SU-DHL-6 (cell line): ENCODE measurements at regions not wholly inside any gene's neighbourhood (a gene's known extent, or its start where the extent isn't known, plus 50 kb on each side); places are given as distances from the start of the nearest gene placed in this dataset.

Source experiments
- EZH2phosphoT487 ChIP-seq: fragments of 200-600 bp; sonication (generic), shearing (Covaris generic); conservative IDR thresholded peaks from 2 replicates; pipeline ENCODE4 v1.6.1; 2018; ENCODE audit warnings: mild to moderate bottlenecking, antibody characterized with exemption, low read length, moderate library complexity, mixed read lengths
- TF ChIP-seq, protein P1 (sequence below): fragments of 200-600 bp; sonication (generic); IDR thresholded peaks from one replicate; pipeline ENCODE4 v1.5.1; 2017; ENCODE audit warnings: antibody characterized with exemption, mild to moderate bottlenecking, low read length, moderate library complexity; ENCODE audit not compliant: insufficient read depth, poor library complexity, severe bottlenecking

DNA sequence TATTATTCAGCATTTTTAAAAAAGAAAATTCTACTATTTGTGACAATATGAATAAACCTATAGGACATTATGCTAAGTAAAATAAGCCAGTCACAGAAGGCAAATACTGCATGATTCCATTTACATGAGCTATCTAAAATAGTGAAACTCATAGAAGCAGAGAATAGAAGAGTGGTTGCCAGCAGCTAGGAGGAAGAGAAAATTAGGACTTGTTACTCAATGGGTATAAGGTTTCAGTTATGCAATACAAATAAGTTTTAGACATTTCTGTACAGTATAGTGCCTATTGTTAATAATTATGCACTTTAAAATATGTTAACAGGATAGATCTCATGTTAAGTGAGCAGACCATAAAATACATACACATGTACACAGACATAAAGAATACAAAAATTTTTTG is 73.8 kb upstream of the SPINK5 start:
- TF ChIP-seq, protein P1, sequence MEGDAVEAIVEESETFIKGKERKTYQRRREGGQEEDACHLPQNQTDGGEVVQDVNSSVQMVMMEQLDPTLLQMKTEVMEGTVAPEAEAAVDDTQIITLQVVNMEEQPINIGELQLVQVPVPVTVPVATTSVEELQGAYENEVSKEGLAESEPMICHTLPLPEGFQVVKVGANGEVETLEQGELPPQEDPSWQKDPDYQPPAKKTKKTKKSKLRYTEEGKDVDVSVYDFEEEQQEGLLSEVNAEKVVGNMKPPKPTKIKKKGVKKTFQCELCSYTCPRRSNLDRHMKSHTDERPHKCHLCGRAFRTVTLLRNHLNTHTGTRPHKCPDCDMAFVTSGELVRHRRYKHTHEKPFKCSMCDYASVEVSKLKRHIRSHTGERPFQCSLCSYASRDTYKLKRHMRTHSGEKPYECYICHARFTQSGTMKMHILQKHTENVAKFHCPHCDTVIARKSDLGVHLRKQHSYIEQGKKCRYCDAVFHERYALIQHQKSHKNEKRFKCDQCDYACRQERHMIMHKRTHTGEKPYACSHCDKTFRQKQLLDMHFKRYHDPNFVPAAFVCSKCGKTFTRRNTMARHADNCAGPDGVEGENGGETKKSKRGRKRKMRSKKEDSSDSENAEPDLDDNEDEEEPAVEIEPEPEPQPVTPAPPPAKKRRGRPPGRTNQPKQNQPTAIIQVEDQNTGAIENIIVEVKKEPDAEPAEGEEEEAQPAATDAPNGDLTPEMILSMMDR: no peak
- TF ChIP-seq EZH2phosphoT487: no peak
